ENCODE measurements at regions not wholly inside any gene's neighbourhood (a gene's known extent, or its start where the extent isn't known, plus 50 kb on each side); places are given as distances from the start of the nearest gene placed in this dataset.
"Not testable (repeated sequence)": the region's sequence is repeated elsewhere in the genome, so short reads cannot be mapped to it uniquely, and the experiment has no call there.

- peak; percentile 86 for DNase-seq (ENCODE audit: low read depth)
- no peak for TF ChIP-seq CTCF (IDR thresholded peaks at IDR 0.05; ENCODE audit: insufficient read depth, low read depth, low read length, missing control alignments)
- no peak overlapping the region for H3K4me3 ChIP-seq (ENCODE audit: low read length)
Measured at GRCh38 chr2:16908656-16909055, 243.0 kb upstream of the CYRIA start.

- TF ChIP-seq CTCF (IDR thresholded peaks at IDR 0.05; ENCODE audit: insufficient read depth, low read depth, low read length, missing control alignments): no peak
- H3K4me3 ChIP-seq (ENCODE audit: low read length): no peak overlapping the region
Measured at GRCh38 chr2:16907645-16908282, 242.1 kb upstream of the CYRIA start.

GRCh38 chr2:16905325-16905724, 239.7 kb upstream of the CYRIA start:
- H3K4me3 ChIP-seq (ENCODE audit: low read length); DNase-seq (ENCODE audit: low read depth): not testable (repeated sequence)

More at GRCh38 chr2:16907645-16908282, 242.1 kb upstream of the CYRIA start:
- no peak for DNase-seq (ENCODE audit: low read depth)

- TF ChIP-seq CTCF (IDR thresholded peaks at IDR 0.05; ENCODE audit: insufficient read depth, low read depth, low read length, missing control alignments): peak; percentile 94
- DNase-seq (ENCODE audit: low read depth): peak; percentile 73
- no peak overlapping the region for H3K4me3 ChIP-seq (ENCODE audit: low read length)
Measured at GRCh38 chr2:16900405-16901025, 234.9 kb upstream of the CYRIA start.

- no peak overlapping the region for H3K4me3 ChIP-seq (ENCODE audit: low read length)
- no peak for TF ChIP-seq CTCF (IDR thresholded peaks at IDR 0.05; ENCODE audit: insufficient read depth, low read depth, low read length, missing control alignments)
- no peak for DNase-seq (ENCODE audit: low read depth)
Measured at GRCh38 chr2:16899958-16900357, 234.3 kb upstream of the CYRIA start.

GRCh38 chr2:16890081-16890480, 224.4 kb upstream of the CYRIA start:
- H3K4me3 ChIP-seq (ENCODE audit: low read length): no peak overlapping the region
- peak; percentile 27 for DNase-seq (ENCODE audit: low read depth)
- no peak for TF ChIP-seq CTCF (IDR thresholded peaks at IDR 0.05; ENCODE audit: insufficient read depth, low read depth, low read length, missing control alignments)

- TF ChIP-seq CTCF (IDR thresholded peaks at IDR 0.05; ENCODE audit: insufficient read depth, low read depth, low read length, missing control alignments): no peak
- no peak overlapping the region for H3K4me3 ChIP-seq (ENCODE audit: low read length)
- no peak for DNase-seq (ENCODE audit: low read depth)
Measured at GRCh38 chr2:16885027-16885426, 219.4 kb upstream of the CYRIA start.
